ENCODE measurements at regions not wholly inside any gene's neighbourhood (a gene's known extent, or its start where the extent isn't known, plus 50 kb on each side); places are given as distances from the start of the nearest gene placed in this dataset.

GRCh38 chr4:187380181-187380581, 615.4 kb upstream of the ZFP42 start:
- no peaks in the 10 kb centered on the region for H3K4me1 ChIP-seq (ENCODE audit: insufficient read depth, poor library complexity, severe bottlenecking)
- H3K27me3 ChIP-seq (ENCODE audit: insufficient read depth, poor library complexity, severe bottlenecking) = no peaks in the 10 kb centered on the region
- TF ChIP-seq CTCF (IDR thresholded peaks at IDR 0.05; ENCODE audit: poor library complexity, severe bottlenecking) = peak; percentile 22
- ATAC-seq (ENCODE audit: low read depth) (0 out of 3 replicates have a peak, but pooled peaks have one; percentile 33), DNase-seq (ENCODE audit: low spot score) (no peak)
- no peaks in the 10 kb centered on the region for H3K36me3 ChIP-seq (ENCODE audit: low read depth)
- H3K27ac ChIP-seq (ENCODE audit: poor library complexity, severe bottlenecking) = no peak overlapping the region
- H3K4me3 ChIP-seq (ENCODE audit: severe bottlenecking) = no peak overlapping the region
- H3K9me3 ChIP-seq (ENCODE audit: severe bottlenecking) = no peaks in the 10 kb centered on the region

DNA sequence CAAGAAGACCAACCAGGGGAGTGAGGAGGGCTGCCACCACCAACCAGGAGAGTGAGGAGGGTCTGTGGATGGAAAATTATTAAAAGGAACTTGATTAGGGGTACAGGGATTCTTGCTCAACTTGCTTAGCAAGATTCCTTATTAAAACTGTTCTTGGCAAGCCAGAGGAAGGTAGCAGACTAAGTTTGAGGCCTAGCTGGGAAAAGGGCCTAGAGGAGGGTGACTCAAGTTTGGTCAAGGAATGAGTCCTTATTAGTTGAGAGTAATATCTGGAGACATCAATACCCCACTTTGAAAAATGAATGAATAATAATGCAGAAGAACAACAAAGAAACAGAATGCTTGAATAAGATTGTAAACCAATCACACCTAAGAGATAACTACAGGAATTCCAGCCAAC, 612.4 kb upstream of the ZFP42 start:
- no peak for TF ChIP-seq CTCF (IDR thresholded peaks at IDR 0.05; ENCODE audit: poor library complexity, severe bottlenecking)
- Histone ChIP-seq H3K9me3 (ENCODE audit: severe bottlenecking) (no peaks in the 10 kb centered on the region), H3K36me3 (ENCODE audit: low read depth) (no peaks in the 10 kb centered on the region), H3K4me3 (ENCODE audit: severe bottlenecking) (no peak overlapping the region), H3K27ac (ENCODE audit: poor library complexity, severe bottlenecking) (no peak overlapping the region), H3K27me3 (ENCODE audit: insufficient read depth, poor library complexity, severe bottlenecking) (no peaks in the 10 kb centered on the region), H3K4me1 (ENCODE audit: insufficient read depth, poor library complexity, severe bottlenecking) (no peaks in the 10 kb centered on the region)
- DNase-seq (ENCODE audit: low spot score) (no peak), ATAC-seq (ENCODE audit: low read depth) (no peak)

DNA sequence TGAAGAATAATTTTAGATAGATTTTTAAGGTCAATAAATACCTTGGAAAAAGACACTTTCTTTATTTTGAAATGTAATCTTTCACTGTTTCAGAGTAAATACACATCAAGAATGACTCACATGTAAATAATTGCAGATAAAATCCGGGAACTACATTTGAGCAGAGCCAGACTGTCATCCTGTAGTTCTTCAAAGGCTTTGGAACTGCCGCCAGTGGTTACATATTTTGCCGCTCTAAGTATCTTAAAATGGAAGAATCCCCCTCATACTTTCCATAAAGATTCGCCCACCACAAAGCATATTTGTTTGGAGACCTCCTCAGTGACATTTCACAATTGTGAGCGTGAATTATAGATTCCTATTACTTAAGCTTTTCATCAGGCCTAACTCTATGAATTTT, 607.8 kb upstream of the ZFP42 start:
- DNase-seq (ENCODE audit: low spot score) = no peak
- no peaks in the 10 kb centered on the region for H3K36me3 ChIP-seq (ENCODE audit: low read depth)
- H3K27ac ChIP-seq (ENCODE audit: poor library complexity, severe bottlenecking) = no peak overlapping the region
- H3K4me1 ChIP-seq (ENCODE audit: insufficient read depth, poor library complexity, severe bottlenecking) = no peaks in the 10 kb centered on the region
- no peak for TF ChIP-seq CTCF (IDR thresholded peaks at IDR 0.05; ENCODE audit: poor library complexity, severe bottlenecking)
- no peaks in the 10 kb centered on the region for H3K9me3 ChIP-seq (ENCODE audit: severe bottlenecking)
- no peaks in the 10 kb centered on the region for H3K27me3 ChIP-seq (ENCODE audit: insufficient read depth, poor library complexity, severe bottlenecking)
- ATAC-seq (ENCODE audit: low read depth) = no peak
- no peak overlapping the region for H3K4me3 ChIP-seq (ENCODE audit: severe bottlenecking)

DNA sequence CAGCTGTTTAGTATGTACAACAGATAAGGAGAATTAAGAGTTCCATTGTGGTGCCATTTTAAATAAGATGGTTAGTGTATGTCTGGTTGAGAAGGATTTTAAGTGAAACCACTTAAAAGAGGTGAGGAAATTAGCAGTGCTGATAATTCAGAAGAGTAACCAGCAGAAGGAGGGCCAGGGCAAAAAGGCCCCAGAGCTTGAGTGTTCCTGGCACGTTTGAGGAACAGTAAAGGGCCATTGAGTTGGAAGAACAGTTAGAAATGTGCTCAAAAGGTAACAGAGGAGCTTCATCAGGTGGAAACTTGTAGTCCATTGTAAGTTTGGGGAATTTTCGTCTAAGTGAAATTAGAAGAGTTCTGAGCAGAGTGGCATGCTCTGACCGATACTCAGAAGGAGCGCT, 606.2 kb upstream of the ZFP42 start:
- DNase-seq (ENCODE audit: low spot score) (no peak), ATAC-seq (ENCODE audit: low read depth) (no peak)
- Histone ChIP-seq H3K4me1 (ENCODE audit: insufficient read depth, poor library complexity, severe bottlenecking) (no peaks in the 10 kb centered on the region), H3K36me3 (ENCODE audit: low read depth) (no peaks in the 10 kb centered on the region), H3K27ac (ENCODE audit: poor library complexity, severe bottlenecking) (no peak overlapping the region), H3K4me3 (ENCODE audit: severe bottlenecking) (no peak overlapping the region), H3K27me3 (ENCODE audit: insufficient read depth, poor library complexity, severe bottlenecking) (no peaks in the 10 kb centered on the region), H3K9me3 (ENCODE audit: severe bottlenecking) (no peaks in the 10 kb centered on the region)
- TF ChIP-seq CTCF (IDR thresholded peaks at IDR 0.05; ENCODE audit: poor library complexity, severe bottlenecking) = no peak

GRCh38 chr4:187390646-187391045, 604.9 kb upstream of the ZFP42 start:
- Histone ChIP-seq H3K27me3 (ENCODE audit: insufficient read depth, poor library complexity, severe bottlenecking) (no peaks in the 10 kb centered on the region), H3K9me3 (ENCODE audit: severe bottlenecking) (no peaks in the 10 kb centered on the region), H3K4me3 (ENCODE audit: severe bottlenecking) (no peak overlapping the region), H3K27ac (ENCODE audit: poor library complexity, severe bottlenecking) (no peak overlapping the region), H3K36me3 (ENCODE audit: low read depth) (no peaks in the 10 kb centered on the region), H3K4me1 (ENCODE audit: insufficient read depth, poor library complexity, severe bottlenecking) (no peaks in the 10 kb centered on the region)
- TF ChIP-seq CTCF (IDR thresholded peaks at IDR 0.05; ENCODE audit: poor library complexity, severe bottlenecking) = no peak
- no peak for DNase-seq (ENCODE audit: low spot score)
- ATAC-seq (ENCODE audit: low read depth) = no peak

Measured in RWPE2 (cell line).